ENCODE measurements at regions not wholly inside any gene's neighbourhood (a gene's known extent, or its start where the extent isn't known, plus 50 kb on each side); places are given as distances from the start of the nearest gene placed in this dataset.

DNA sequence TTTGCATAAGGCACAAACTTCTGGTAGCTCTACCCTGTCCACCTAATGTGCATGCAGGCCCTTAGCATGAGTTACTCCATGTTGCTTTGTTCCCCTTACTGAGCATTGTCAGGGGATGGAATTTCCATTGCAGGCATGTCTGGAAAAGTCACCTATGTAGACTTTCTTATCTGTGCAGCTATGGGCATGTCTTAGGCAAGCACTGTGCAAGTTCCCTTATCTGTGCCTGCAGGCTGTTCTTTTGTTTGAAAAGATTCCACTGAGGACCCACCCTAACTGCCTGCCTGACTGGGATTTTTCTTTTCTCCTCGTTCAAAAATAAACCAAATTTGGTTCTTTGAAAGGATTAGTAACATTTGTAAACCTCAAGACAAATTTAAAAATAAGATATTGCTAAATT lies 587.0 kb downstream of the CDH18 start:
- no peak for TF ChIP-seq CTCF (conservative IDR thresholded peaks at IDR 0.05 in 1 of 2, IDR thresholded peaks at IDR 0.05 in 1 of 2; ENCODE audit: low read depth in 1 of 2, low read length in 2 of 2)
- no peak for TF ChIP-seq EZH2 (IDR thresholded peaks at IDR 0.05; ENCODE audit: low read length, missing control alignments)
